ENCODE measurements at regions not wholly inside any gene's neighbourhood (a gene's known extent, or its start where the extent isn't known, plus 50 kb on each side); places are given as distances from the start of the nearest gene placed in this dataset.

- no peak for TF ChIP-seq CTCF (IDR thresholded peaks at IDR 0.05)
Observed at GRCh38 chr9:108469654-108470053, 386.1 kb downstream of the ACTL7B start.

GRCh38 chr9:108468364-108468763 is 387.4 kb downstream of the ACTL7B start:
- peak; percentile 72 for TF ChIP-seq CTCF (IDR thresholded peaks at IDR 0.05)

- no peak for TF ChIP-seq CTCF (IDR thresholded peaks at IDR 0.05)
Observed at GRCh38 chr9:108467653-108468324, 388.0 kb downstream of the ACTL7B start.

- TF ChIP-seq CTCF (IDR thresholded peaks at IDR 0.05): no peak
Observed at GRCh38 chr9:108467161-108467560, 388.6 kb downstream of the ACTL7B start.

GRCh38 chr9:108466304-108466703 is 389.5 kb downstream of the ACTL7B start:
- no peak for TF ChIP-seq CTCF (IDR thresholded peaks at IDR 0.05)

- no peak for TF ChIP-seq CTCF (IDR thresholded peaks at IDR 0.05)
Observed at GRCh38 chr9:108463932-108464606, 391.7 kb downstream of the ACTL7B start.

- no peak for TF ChIP-seq CTCF (IDR thresholded peaks at IDR 0.05)
Observed at GRCh38 chr9:108456903-108457302, 398.9 kb downstream of the ACTL7B start.

Data from LNCAP (cell line).